ENCODE measurements at regions not wholly inside any gene's neighbourhood (a gene's known extent, or its start where the extent isn't known, plus 50 kb on each side); places are given as distances from the start of the nearest gene placed in this dataset.

DNA sequence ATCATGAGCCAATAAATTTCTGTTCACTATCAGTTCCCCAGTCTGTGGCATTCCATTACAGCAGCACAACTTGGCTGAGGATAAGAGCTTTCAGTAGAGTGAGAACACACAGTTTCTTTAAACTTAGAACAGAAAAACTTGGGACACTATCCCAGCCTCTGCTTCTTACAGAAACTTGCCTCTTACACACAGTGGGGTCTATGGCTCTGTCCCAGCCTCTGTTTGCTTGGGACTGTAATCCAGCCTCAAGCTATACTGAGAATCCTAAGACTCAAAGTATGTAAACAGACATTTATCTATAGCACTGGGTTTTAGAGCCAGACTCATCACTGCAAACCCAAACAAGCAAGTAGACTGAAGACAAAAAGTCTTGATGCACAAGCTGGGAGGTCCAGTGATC is 355.8 kb upstream of the VSTM2A start:
- Mint-ChIP-seq H3K4me3 (no peak overlapping the region), H3K4me1 (peaks cover 20% of the 10 kb centered on the region), H3K9me3 (peaks cover 10% of the 10 kb centered on the region), H3K36me3 (ENCODE audit: low read depth) (no peaks in the 10 kb centered on the region), H3K27me3 (ENCODE audit: insufficient read depth) (no peaks in the 10 kb centered on the region), H3K27ac (no peak overlapping the region)
- Histone ChIP-seq H3K4me3 (ENCODE audit: low read length) (no peak overlapping the region), H3K9ac (ENCODE audit: extremely low read depth, low read length, poor library complexity, severe bottlenecking) (no peak overlapping the region), H3K27me3 (ENCODE audit: control insufficient read depth, insufficient read depth, low read length, poor library complexity, severe bottlenecking) (no peaks in the 10 kb centered on the region), H3K9me3 (ENCODE audit: control insufficient read depth, low read length) (peaks cover 8% of the 10 kb centered on the region), H3K27ac (ENCODE audit: low read depth, low read length) (no peak overlapping the region), H3K36me3 (ENCODE audit: control insufficient read depth, insufficient read depth, low read length) (no peaks in the 10 kb centered on the region), H3K4me1 (ENCODE audit: control insufficient read depth, insufficient read depth, low read length) (peaks cover 3% of the 10 kb centered on the region)
- TF ChIP-seq, protein P1, sequence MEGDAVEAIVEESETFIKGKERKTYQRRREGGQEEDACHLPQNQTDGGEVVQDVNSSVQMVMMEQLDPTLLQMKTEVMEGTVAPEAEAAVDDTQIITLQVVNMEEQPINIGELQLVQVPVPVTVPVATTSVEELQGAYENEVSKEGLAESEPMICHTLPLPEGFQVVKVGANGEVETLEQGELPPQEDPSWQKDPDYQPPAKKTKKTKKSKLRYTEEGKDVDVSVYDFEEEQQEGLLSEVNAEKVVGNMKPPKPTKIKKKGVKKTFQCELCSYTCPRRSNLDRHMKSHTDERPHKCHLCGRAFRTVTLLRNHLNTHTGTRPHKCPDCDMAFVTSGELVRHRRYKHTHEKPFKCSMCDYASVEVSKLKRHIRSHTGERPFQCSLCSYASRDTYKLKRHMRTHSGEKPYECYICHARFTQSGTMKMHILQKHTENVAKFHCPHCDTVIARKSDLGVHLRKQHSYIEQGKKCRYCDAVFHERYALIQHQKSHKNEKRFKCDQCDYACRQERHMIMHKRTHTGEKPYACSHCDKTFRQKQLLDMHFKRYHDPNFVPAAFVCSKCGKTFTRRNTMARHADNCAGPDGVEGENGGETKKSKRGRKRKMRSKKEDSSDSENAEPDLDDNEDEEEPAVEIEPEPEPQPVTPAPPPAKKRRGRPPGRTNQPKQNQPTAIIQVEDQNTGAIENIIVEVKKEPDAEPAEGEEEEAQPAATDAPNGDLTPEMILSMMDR (conservative IDR thresholded peaks at IDR 0.05): no peak
- DNase-seq: no peak

DNA sequence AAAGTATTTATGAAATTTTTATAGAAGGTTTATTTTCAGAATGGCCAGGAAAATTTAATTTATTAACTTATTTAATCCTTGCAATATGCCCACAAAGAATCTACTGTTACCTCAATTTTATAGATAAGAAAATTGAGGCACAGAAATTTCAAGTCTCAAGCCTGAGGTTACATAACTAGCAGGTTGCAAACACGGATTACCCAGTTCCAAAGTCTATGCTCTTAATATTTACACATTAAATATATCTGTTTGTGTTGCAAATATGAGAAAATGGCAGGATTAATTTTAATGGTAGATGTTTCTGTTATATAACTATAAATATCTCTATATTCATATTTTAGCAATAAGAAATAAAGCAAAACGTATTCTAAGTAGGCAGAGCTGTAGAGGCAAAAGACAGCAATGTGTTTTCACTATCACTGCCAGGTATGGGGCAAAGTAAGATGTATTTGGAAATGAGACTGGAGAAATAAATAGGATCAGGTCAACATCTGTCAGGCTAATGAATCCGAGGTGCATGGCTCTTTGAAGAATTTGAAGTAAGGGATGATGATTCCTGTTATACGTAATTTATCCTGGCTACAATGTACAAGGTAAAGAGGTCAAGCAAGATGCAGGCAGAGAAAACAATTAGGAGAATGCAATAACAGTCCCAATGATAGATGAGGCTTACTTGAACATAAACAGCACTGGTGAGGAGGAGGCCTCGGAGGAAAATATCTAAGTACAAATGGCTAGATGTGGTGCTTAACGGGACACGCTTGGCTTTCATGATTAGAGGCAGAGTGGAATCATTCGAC is 354.1 kb upstream of the VSTM2A start:
- DNase-seq: no peak
- Mint-ChIP-seq H3K27me3 (ENCODE audit: insufficient read depth) (no peaks in the 10 kb centered on the region), H3K4me1 (peaks cover 20% of the 10 kb centered on the region), H3K36me3 (ENCODE audit: low read depth) (no peaks in the 10 kb centered on the region), H3K27ac (no peak overlapping the region), H3K9me3 (peaks cover 10% of the 10 kb centered on the region), H3K4me3 (no peak overlapping the region)
- H3K9ac ChIP-seq (ENCODE audit: extremely low read depth, low read length, poor library complexity, severe bottlenecking): no peak overlapping the region
- H3K27ac ChIP-seq (ENCODE audit: low read depth, low read length): no peak overlapping the region
- no peaks in the 10 kb centered on the region for H3K36me3 ChIP-seq (ENCODE audit: control insufficient read depth, insufficient read depth, low read length)
- peaks cover 8% of the 10 kb centered on the region for H3K9me3 ChIP-seq (ENCODE audit: control insufficient read depth, low read length)
- TF ChIP-seq, protein P1 (conservative IDR thresholded peaks at IDR 0.05): no peak
- H3K27me3 ChIP-seq (ENCODE audit: control insufficient read depth, insufficient read depth, low read length, poor library complexity, severe bottlenecking): no peaks in the 10 kb centered on the region
- peaks cover 3% of the 10 kb centered on the region for H3K4me1 ChIP-seq (ENCODE audit: control insufficient read depth, insufficient read depth, low read length)
- no peak overlapping the region for H3K4me3 ChIP-seq (ENCODE audit: low read length)
- 93 to 97% methylated on average over 7 of the region's 8 CpGs for WGBS, 2 experiments (ENCODE audit: insufficient coverage in 1 of 2, insufficient read length in 1 of 2)

DNA sequence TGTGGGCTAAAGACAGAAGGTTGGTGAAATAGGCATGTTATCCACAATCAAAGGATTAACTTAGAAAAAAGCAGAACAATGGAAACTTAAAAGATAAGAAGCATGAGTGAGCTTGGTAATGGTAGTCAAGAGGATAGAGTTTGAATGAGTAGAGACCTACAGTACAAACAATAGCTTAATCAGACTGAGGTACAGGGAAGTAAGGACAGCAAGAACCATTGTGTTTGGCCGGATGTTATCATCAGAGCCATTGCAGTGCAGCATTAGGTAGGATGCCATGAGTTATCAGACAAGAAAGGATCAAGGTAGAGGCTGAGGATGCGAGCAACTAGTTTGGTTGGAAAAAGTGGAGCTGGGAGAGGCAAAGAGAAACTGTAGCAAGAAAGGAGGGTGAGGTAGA is 353.3 kb upstream of the VSTM2A start:
- Mint-ChIP-seq H3K4me3 (no peak overlapping the region), H3K27me3 (ENCODE audit: insufficient read depth) (no peaks in the 10 kb centered on the region), H3K9me3 (peaks cover 10% of the 10 kb centered on the region), H3K27ac (no peak overlapping the region), H3K4me1 (peaks cover 20% of the 10 kb centered on the region), H3K36me3 (ENCODE audit: low read depth) (no peaks in the 10 kb centered on the region)
- H3K4me3 ChIP-seq (ENCODE audit: low read length): peak overlapping the region; percentile 46
- DNase-seq: no peak
- TF ChIP-seq, protein P1 (conservative IDR thresholded peaks at IDR 0.05): no peak
- no peak overlapping the region for H3K27ac ChIP-seq (ENCODE audit: low read depth, low read length)
- no peak overlapping the region for H3K9ac ChIP-seq (ENCODE audit: extremely low read depth, low read length, poor library complexity, severe bottlenecking)
- peaks cover 3% of the 10 kb centered on the region for H3K4me1 ChIP-seq (ENCODE audit: control insufficient read depth, insufficient read depth, low read length)
- H3K27me3 ChIP-seq (ENCODE audit: control insufficient read depth, insufficient read depth, low read length, poor library complexity, severe bottlenecking): no peaks in the 10 kb centered on the region
- 64 to 96% methylated on average over 2 of the region's 2 CpGs for WGBS, 2 experiments (ENCODE audit: insufficient coverage in 1 of 2, insufficient read length in 1 of 2)
- peaks cover 8% of the 10 kb centered on the region for H3K9me3 ChIP-seq (ENCODE audit: control insufficient read depth, low read length)
- H3K36me3 ChIP-seq (ENCODE audit: control insufficient read depth, insufficient read depth, low read length): no peaks in the 10 kb centered on the region

Data from endodermal cell (in vitro differentiated cells).